GM13976 (cell line): ENCODE measurements at regions not wholly inside any gene's neighbourhood (a gene's known extent, or its start where the extent isn't known, plus 50 kb on each side); places are given as distances from the start of the nearest gene placed in this dataset.

Experiments
- DNase-seq: peaks from one replicate; pipeline ENCODE4 v3.0.0; 2012; ENCODE audit warnings: low spot score
- CTCF ChIP-seq: IDR thresholded peaks from 2 replicates; pipeline ENCODE4 v1.5.1; 2012; ENCODE audit warnings: borderline replicate concordance, mild to moderate bottlenecking; ENCODE audit not compliant: insufficient read depth; ENCODE audit errors: extremely low read depth, missing control alignments, control extremely low read depth
- in situ Hi-C: fragments of 300-500 bp; cut with MboI; formaldehyde crosslinking; loops from one replicate; pipeline ENCODE4 v1.12.0; 2022; ENCODE audit warnings: low sequenced_read_pairs, mixed read lengths, inconsistent platforms; ENCODE audit not compliant: unreplicated experiment

DNA sequence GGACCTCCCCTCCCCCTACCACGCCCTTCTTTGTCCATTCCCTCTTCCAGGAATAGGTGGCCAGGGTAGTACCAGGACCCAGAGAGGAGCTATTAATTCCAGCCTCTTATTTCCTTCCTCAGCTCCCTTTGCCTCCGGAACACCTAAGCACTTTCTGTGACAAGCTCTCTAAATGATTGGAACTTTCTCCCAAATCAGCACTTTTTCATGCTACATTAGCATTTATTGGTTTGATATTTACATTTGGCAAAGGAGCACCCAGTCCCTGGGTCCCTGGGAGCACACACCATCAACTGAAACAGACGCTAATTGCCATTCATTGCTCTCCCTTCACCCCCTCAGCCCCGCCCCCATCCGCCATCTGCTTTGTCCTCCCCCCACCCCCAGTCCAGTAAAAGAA lies 182.0 kb upstream of the BCOR start:
- DNase-seq: no peak
- TF ChIP-seq CTCF: no peak
- in situ Hi-C loops: no loop called here

DNA sequence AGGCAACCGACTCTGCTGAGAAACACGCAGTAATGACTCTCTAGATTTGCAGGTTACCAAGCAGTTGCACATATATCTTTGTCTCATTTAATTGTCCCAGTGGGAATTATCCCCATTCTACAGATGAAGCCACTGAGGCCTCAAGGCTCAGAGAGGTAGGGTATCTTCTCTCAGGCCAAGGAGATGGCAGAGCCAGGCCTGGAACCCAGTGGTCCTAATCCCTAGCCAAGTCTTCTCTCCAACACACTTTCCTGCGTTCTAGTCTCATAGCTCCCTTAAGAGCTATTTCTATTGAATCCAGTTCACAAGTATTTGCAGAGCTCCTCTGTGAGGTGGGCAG lies 181.3 kb upstream of the BCOR start:
- no peak for DNase-seq
- no peak for TF ChIP-seq CTCF
- in situ Hi-C loops: no loop called here

GRCh38 chrX:40278340-40279090 lies 180.8 kb upstream of the BCOR start:
- TF ChIP-seq CTCF: no peak
- in situ Hi-C loops: no loop called here
- DNase-seq: no peak

DNA sequence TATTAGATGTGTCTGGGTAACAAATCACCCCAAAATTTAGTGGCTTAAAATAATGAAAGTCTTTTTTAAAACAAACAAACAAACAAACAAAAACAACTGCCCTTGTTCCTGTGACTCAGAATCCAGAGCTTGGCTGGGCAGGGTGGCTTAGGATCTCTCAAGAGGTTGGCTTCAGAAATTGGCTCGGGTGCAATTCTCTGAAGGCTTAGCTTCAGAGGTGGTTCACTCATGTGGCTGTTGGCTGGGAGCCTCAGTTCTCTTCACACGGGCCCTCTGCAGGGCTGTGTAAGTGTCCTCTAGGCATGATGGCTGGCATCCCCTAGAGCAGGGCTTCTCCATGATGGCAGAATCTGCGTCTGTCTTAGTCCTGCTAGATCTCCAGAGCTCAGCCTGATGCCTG lies 179.9 kb upstream of the BCOR start:
- TF ChIP-seq CTCF: no peak
- DNase-seq: no peak
- in situ Hi-C loops: no loop called here

DNA sequence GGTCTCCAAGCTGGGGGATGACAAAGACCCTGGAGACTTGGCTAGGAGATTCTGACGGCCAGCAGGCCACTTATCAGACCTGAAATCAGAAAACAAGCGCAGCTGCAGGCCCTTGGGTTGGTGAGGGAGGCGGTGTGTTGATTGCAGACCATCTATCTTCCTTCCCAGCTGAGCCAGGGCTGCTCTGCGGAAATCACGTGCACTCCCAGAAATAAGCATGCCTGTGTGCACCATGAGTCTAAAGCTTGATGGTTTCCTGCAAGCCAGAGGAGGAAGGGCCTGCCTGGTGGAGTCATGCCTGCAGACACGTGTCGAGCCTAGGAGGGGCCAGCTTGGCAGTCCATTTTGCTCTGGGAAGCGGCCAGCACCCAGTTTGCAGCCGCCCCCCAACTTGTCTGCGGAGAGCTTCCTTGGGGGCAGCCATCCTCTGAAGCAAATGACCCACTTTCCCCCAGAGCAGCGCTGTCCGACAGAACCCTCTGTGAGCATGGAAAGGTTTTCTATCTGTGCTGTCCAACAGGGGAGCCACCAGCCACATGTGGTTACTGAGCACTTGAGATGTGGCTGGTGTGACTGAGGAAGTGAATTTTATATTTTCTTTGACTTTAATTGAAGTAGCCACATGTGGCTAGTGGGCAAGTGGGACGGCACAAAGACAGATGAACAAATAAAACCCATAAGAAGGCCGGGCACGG lies 175.7 kb upstream of the BCOR start:
- no peak for TF ChIP-seq CTCF
- in situ Hi-C loops: no loop called here
- no peak for DNase-seq

- in situ Hi-C loops: no loop called here
- no peak for DNase-seq
- no peak for TF ChIP-seq CTCF
These were observed 175.0 kb upstream of the BCOR start for GRCh38 chrX:40272776-40273175.
